ENCODE measurements at regions not wholly inside any gene's neighbourhood (a gene's known extent, or its start where the extent isn't known, plus 50 kb on each side); places are given as distances from the start of the nearest gene placed in this dataset.

DNA sequence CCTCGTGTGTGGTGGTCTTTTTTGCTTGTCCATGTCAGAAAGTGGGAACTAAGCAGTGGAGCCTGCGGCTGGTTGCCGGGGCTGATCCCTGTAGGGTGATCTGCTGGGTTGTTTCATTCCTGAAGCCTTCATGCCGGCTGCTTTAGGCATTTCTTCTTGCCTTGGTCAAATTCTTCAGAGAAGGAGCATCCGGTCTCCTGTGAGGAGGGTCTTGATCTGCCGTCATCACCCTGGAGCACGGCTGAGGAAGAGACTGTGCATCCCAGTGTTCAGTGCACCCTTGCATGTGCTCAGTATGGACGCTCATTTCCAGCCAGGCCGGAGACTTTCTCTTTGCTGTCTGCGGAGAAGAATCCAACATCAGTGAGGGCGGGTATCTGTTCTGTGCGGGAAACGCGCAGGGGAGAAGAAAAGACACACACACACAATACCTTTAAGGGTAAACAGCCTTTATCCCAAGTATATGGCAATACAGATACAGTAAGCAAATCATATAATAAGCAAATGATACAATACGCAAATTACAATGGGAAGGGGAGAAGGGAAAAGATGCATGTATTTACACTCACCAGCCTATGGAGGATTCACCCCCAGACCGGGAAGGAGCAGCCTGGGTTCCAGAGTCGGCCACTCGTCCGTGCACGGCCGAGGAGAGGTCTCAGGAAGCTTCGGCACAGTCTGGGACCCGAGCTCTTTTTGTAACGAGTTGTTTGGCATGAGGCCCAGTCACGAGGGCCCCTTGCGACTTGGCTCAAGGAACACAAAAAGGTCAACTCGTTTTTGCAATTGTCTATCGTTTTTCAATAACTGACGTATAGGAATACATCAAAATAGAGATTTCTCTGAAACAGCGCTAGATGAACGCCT, 1366.8 kb upstream of the TMEM132C start:
- TF ChIP-seq, protein P1, sequence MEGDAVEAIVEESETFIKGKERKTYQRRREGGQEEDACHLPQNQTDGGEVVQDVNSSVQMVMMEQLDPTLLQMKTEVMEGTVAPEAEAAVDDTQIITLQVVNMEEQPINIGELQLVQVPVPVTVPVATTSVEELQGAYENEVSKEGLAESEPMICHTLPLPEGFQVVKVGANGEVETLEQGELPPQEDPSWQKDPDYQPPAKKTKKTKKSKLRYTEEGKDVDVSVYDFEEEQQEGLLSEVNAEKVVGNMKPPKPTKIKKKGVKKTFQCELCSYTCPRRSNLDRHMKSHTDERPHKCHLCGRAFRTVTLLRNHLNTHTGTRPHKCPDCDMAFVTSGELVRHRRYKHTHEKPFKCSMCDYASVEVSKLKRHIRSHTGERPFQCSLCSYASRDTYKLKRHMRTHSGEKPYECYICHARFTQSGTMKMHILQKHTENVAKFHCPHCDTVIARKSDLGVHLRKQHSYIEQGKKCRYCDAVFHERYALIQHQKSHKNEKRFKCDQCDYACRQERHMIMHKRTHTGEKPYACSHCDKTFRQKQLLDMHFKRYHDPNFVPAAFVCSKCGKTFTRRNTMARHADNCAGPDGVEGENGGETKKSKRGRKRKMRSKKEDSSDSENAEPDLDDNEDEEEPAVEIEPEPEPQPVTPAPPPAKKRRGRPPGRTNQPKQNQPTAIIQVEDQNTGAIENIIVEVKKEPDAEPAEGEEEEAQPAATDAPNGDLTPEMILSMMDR (IDR thresholded peaks at IDR 0.05), result no peak
- TF ChIP-seq EZH2 (IDR thresholded peaks at IDR 0.05; ENCODE audit: borderline replicate concordance, insufficient read depth, low read depth, low read length, poor library complexity, severe bottlenecking), result no peak

Measured in B cell (primary cell).